GM23248 (cell line): ENCODE measurements at regions not wholly inside any gene's neighbourhood (a gene's known extent, or its start where the extent isn't known, plus 50 kb on each side); places are given as distances from the start of the nearest gene placed in this dataset.

Experiments
- DNase-seq: peaks from one replicate; pipeline ENCODE4 v3.0.0-alpha.2; 2015
- H2AFZ ChIP-seq: fragments of 200-600 bp; sonication (generic); 2 replicates; pipeline ENCODE4 v1.6.1; 2016; ENCODE audit warnings: antibody characterized with exemption
- H3F3A ChIP-seq: fragments of 200-600 bp; sonication (generic); 2 replicates; pipeline ENCODE4 v1.6.1; 2016; ENCODE audit warnings: mild to moderate bottlenecking, antibody characterized with exemption, mixed run types; ENCODE audit not compliant: insufficient read depth
- H3K27ac ChIP-seq: fragments of 200-600 bp; sonication (generic); 2 replicates; pipeline ENCODE4 v1.5.1; 2016; ENCODE audit warnings: mild to moderate bottlenecking
- H3K27me3 ChIP-seq: fragments of 200-600 bp; sonication (generic); replicated peaks from 2 replicates; pipeline ENCODE4 v1.6.1; 2016; ENCODE audit warnings: mild to moderate bottlenecking; ENCODE audit not compliant: insufficient read depth
- H3K36me3 ChIP-seq: fragments of 200-600 bp; sonication (generic); 2 replicates; pipeline ENCODE4 v1.6.1; 2016; ENCODE audit warnings: low read depth, mild to moderate bottlenecking
- H3K4me1 ChIP-seq: fragments of 200-600 bp; sonication (generic); 2 replicates; pipeline ENCODE4 v1.6.1; 2016; ENCODE audit warnings: mild to moderate bottlenecking; ENCODE audit not compliant: insufficient read depth
- H3K4me2 ChIP-seq: fragments of 200-600 bp; sonication (generic); one replicate; pipeline ENCODE4 v1.6.1; 2016; ENCODE audit warnings: mild to moderate bottlenecking; ENCODE audit not compliant: unreplicated experiment
- H3K4me3 ChIP-seq: fragments of 200-600 bp; sonication (generic); 2 replicates; pipeline ENCODE4 v1.5.1; 2016; ENCODE audit warnings: mild to moderate bottlenecking
- H3K79me2 ChIP-seq: fragments of 200-600 bp; sonication (generic); 2 replicates; pipeline ENCODE4 v1.6.1; 2016; ENCODE audit warnings: mild to moderate bottlenecking; ENCODE audit not compliant: insufficient read depth
- H3K9ac ChIP-seq: fragments of 200-600 bp; sonication (generic); 2 replicates; pipeline ENCODE4 v1.6.1; 2016; ENCODE audit warnings: mild to moderate bottlenecking
- H3K9me2 ChIP-seq: fragments of 200-600 bp; sonication (generic); 2 replicates; pipeline ENCODE4 v1.6.1; 2016; ENCODE audit warnings: mixed run types, mild to moderate bottlenecking, moderate library complexity; ENCODE audit not compliant: insufficient read depth
- H3K9me3 ChIP-seq: fragments of 200-600 bp; sonication (generic); one replicate; pipeline ENCODE4 v1.6.1; 2017; ENCODE audit warnings: low read depth
- H4K20me1 ChIP-seq: fragments of 200-600 bp; sonication (generic); 2 replicates; pipeline ENCODE4 v1.6.0; 2016; ENCODE audit not compliant: insufficient read depth
- EZH2 ChIP-seq: fragments of 200-600 bp; sonication (generic); IDR thresholded peaks from 2 replicates; pipeline ENCODE4 v1.6.1; 2018; ENCODE audit warnings: antibody characterized with exemption, mild to moderate bottlenecking; ENCODE audit not compliant: insufficient read depth, poor library complexity, severe bottlenecking
- EZH2phosphoT487 ChIP-seq: fragments of 200-600 bp; sonication (generic); IDR thresholded peaks from 2 replicates; pipeline ENCODE4 v1.6.1; 2018; ENCODE audit warnings: antibody characterized with exemption, moderate library complexity, mild to moderate bottlenecking, low read depth; ENCODE audit not compliant: insufficient read depth
- WGBS, 2 experiments: methylation state at CpG; one replicate each; pipeline ENCODE4 v1.1.6; 2015 to 2017; ENCODE audit warnings: low lambda C conversion rate in 2 of 2, low coverage in 1 of 2; ENCODE audit errors: missing lambda C conversion rate in 2 of 2; 5-methylcytosine and 5-hydroxymethylcytosine counted together
- in situ Hi-C: fragments of 300-500 bp; cut with MboI; formaldehyde crosslinking; loops from 2 replicates; pipeline ENCODE4 v1.15.0; 2020

DNA sequence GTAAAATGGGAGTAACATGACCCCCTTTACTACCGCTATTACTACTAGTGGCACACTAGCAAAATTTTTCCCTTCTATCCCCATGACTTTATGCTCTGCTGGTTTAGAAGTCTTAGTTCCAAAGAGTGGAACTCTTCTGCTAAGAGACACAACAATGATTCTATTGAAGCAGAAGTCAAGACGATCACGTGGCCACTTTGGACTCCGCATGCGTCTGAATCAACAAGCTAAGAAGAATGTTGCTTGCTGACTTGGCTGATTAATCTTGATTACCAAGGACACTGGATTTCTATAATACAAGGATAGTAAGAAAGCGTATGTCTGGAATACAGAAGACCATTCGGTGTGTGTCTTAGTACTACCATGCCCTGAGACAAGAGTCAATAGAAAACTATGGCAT lies 244.7 kb upstream of the BTBD3 start:
- H3K36me3 ChIP-seq = no peaks in the 10 kb centered on the region
- no peaks in the 10 kb centered on the region for H3K9me2 ChIP-seq
- H3K27me3 ChIP-seq = peaks cover 13% of the 10 kb centered on the region; the same call in 1 of the 2 replicates
- H4K20me1 ChIP-seq = no peaks in the 10 kb centered on the region
- H3K79me2 ChIP-seq = no peaks in the 10 kb centered on the region
- H3K4me1 ChIP-seq = peaks cover 5% of the 10 kb centered on the region; the same call in 1 of the 2 replicates
- 58 to 68% methylated on average over 7 of the region's 7 CpGs for WGBS, 2 experiments
- no peak overlapping the region for H3K27ac ChIP-seq
- no peak overlapping the region for H3K4me2 ChIP-seq
- no peaks in the 10 kb centered on the region for H3K9me3 ChIP-seq
- no peak overlapping the region for H3K4me3 ChIP-seq
- H3K9ac ChIP-seq = no peak overlapping the region
- DNase-seq = no peak
- in situ Hi-C loops = no loop called here
- no peak for TF ChIP-seq EZH2phosphoT487
- TF ChIP-seq EZH2 = no peak
- no peak overlapping the region for H2AFZ ChIP-seq
- H3F3A ChIP-seq = no peaks in the 10 kb centered on the region

DNA sequence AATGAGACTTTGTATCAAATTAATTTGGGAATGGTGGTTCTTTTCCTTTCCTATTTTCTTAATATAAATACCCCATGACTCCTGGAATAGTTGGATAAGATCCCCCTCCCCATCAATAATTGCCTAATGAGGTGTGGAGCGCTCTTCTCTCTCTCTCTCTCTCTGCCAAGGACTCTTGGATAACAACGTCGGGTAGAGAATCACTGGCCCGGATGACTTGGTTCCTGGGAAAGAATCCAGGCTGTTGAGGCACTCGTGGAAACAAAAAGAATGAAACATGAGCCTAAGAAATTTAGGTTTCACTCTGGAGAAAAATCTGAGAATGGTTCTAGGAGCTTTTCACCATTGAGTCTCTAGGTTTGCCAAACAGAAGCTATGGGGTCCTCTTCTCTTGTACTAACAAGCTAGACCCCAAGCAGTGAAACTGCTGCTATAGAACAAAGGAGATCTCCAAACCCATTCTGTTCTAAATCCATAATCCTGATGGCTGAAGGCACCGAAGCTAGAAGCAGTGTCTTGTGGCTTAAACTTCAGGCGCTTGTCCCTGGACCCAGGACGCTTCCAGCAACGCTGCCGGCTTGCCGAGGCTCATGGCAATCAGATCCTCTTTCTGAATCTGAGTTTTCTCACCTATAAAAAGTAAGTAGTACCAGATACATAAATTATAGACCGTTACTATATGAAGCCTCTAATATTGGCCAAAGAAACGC lies 241.6 kb upstream of the BTBD3 start:
- in situ Hi-C loops = no loop called here
- no peak overlapping the region for H3K27ac ChIP-seq
- no peaks in the 10 kb centered on the region for H3K79me2 ChIP-seq
- H3K36me3 ChIP-seq = no peaks in the 10 kb centered on the region
- peak overlapping the region; percentile 74 for H3K4me2 ChIP-seq
- H3K9me3 ChIP-seq = no peaks in the 10 kb centered on the region
- TF ChIP-seq EZH2phosphoT487 = no peak
- no peak for TF ChIP-seq EZH2
- peak overlapping the region; percentile 72 for H2AFZ ChIP-seq
- WGBS, 2 experiments = 1% methylated on average over 13 of the region's 13 CpGs
- peaks cover 5% of the 10 kb centered on the region; the same call in 1 of the 2 replicates for H3K4me1 ChIP-seq
- H3K9me2 ChIP-seq = no peaks in the 10 kb centered on the region
- H3K27me3 ChIP-seq = peaks cover 18% of the 10 kb centered on the region
- H3F3A ChIP-seq = no peaks in the 10 kb centered on the region
- DNase-seq = peak; percentile 64
- peak overlapping the region; percentile 63 for H3K4me3 ChIP-seq
- no peaks in the 10 kb centered on the region for H4K20me1 ChIP-seq
- no peak overlapping the region; the same call in 1 of the 2 replicates for H3K9ac ChIP-seq

GRCh38 chr20:11676630-11677287 lies 240.9 kb upstream of the BTBD3 start:
- Histone ChIP-seq H3K4me3 (peak overlapping the region; percentile 63), H2AFZ (peak overlapping the region; percentile 72)

DNA sequence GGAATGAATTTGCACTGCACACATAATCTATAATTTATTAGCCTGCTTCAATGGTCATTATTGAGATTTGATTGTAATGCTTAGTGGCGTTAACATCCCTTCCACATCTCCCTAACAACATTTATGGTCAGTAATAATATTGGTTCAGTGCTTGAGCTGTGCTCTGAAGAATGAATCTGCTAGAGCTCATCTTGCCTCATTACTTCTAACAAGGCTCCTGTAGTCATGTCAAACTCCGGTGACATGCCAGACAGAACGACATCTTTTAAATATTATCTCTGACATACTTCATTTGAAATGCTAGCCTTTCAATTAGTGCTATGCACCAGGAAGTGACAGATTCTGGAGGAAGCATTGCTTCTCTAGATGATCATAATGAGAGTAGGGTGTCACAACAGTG lies 240.3 kb upstream of the BTBD3 start:
- Histone ChIP-seq H3K4me1 (peaks cover 5% of the 10 kb centered on the region; the same call in 1 of the 2 replicates), H3K36me3 (no peaks in the 10 kb centered on the region), H3K9me2 (no peaks in the 10 kb centered on the region), H3K4me2 (no peak overlapping the region), H3K27me3 (peaks cover 18% of the 10 kb centered on the region), H3K4me3 (no peak overlapping the region), H3F3A (no peaks in the 10 kb centered on the region), H3K9me3 (no peaks in the 10 kb centered on the region), H3K9ac (no peak overlapping the region), H4K20me1 (no peaks in the 10 kb centered on the region), H3K79me2 (no peaks in the 10 kb centered on the region), H3K27ac (no peak overlapping the region), H2AFZ (no peak overlapping the region)
- DNase-seq = no peak
- no peak for TF ChIP-seq EZH2phosphoT487
- no peak for TF ChIP-seq EZH2
- WGBS, 2 experiments = 9 to 24% methylated on average over 3 of the region's 3 CpGs
- in situ Hi-C loops = no loop called here

More at GRCh38 chr20:11676630-11677287, 240.9 kb upstream of the BTBD3 start:
- in situ Hi-C loops = no loop called here
- 13 to 16% methylated on average over 2 of the region's 2 CpGs for WGBS, 2 experiments
- Histone ChIP-seq H4K20me1 (no peaks in the 10 kb centered on the region), H3F3A (no peaks in the 10 kb centered on the region), H3K4me1 (peaks cover 5% of the 10 kb centered on the region; the same call in 1 of the 2 replicates), H3K36me3 (no peaks in the 10 kb centered on the region), H3K79me2 (no peaks in the 10 kb centered on the region), H3K9me2 (no peaks in the 10 kb centered on the region), H3K9ac (no peak overlapping the region; the same call in 1 of the 2 replicates), H3K4me2 (peak overlapping the region; percentile 74), H3K27ac (no peak overlapping the region), H3K9me3 (no peaks in the 10 kb centered on the region), H3K27me3 (peaks cover 18% of the 10 kb centered on the region)
- TF ChIP-seq EZH2 (no peak), EZH2phosphoT487 (no peak)
- DNase-seq = peak; percentile 68
